Hematopoietic multipotent progenitor cell treated with erythropoietin and hydrocortisone succinate and interleukin-3 and kit ligand, for 17 days (in vitro differentiated cells): ENCODE measurements at regions not wholly inside any gene's neighbourhood (a gene's known extent, or its start where the extent isn't known, plus 50 kb on each side); places are given as distances from the start of the nearest gene placed in this dataset.
A peak's percentile ranks its signal among the peaks of the same experiment; 100 is the strongest.
"Not testable (repeated sequence)": the region's sequence is repeated elsewhere in the genome, so short reads cannot be mapped to it uniquely, and the experiment has no call there.

Source experiments
- DNase-seq: peaks from one replicate; pipeline ENCODE4 v3.0.0-alpha.2; 2015; ENCODE audit warnings: low spot score

DNA sequence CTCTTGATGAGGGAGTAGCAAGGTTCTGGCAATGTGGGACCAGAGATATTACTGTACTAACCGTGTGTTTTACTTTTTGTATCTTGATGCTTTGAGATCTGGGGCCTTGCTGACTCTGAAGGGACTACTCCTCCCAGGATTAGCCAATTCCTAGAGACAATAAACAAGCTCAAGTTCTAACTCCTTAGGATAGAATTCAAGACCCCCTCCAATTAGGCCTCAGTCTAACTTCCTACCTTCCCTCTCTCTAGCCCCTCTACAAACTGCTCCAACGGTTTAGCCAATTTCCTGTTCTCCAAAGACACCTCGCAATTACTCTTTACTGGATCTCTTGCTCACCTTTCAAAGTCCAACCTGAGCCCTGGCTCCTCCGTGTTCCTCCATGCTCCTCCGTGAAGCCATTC, 158.7 kb upstream of the JARID2 start:
- DNase-seq: no peak

DNA sequence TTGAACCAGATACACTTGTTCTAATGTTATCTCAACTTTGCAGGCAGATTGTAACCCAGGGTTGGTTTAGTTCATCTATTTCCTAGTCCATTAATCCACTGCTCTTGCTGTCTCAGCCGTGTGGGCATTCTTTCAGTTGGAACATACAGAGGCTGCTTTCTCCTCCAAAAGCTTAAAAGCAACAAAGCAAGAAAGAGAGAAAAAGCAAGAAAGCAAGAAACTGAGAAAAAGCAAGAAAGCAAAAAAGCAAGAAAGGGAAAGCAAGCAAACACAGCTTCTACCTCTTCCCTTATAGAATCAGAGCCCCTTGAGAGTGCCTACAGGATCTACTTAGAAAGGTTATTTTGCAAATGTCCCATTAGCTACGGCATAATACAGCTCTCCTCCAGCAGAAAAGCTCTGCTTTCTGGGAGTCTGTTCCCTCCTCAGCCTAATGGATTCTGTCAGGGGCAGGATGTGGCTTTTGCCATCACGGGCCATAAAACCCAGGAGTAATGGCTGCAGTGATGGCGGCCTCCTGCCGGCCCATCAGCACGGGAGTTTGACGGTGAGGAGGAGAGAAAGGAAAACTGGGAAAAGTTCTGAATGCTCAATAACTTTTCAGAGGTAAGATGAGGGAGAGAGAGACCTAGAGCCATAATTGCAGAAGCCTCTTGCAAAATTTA, 156.8 kb upstream of the JARID2 start:
- peak; percentile 44 for DNase-seq

DNA sequence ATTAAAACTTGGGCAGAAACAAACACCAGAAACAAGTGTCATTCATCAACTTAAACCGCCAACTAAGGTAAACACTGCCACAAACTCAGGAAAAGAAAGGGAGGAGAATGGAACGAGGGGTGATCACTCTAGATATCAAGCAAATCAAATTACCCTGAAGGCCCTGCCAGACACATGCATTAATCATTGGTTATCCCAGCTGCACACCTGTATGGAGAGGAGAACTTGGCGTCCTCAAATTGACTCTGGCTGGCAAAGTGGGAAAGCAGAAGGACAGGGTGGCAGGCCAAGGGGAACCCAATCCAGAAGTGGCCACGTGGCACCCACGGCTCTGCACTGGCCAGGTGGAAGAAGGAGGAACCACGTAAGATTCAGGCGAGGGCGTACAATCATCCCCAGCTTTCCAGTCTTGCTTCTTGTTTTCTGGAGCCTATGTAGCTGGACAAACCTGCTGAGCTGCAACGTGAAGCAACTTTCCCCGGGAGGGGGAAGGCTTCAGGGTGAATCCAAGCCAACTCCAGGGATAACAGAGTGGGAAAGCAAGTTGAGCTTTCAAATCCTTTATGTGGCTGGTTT, 156.2 kb upstream of the JARID2 start:
- DNase-seq: peak; percentile 29

DNA sequence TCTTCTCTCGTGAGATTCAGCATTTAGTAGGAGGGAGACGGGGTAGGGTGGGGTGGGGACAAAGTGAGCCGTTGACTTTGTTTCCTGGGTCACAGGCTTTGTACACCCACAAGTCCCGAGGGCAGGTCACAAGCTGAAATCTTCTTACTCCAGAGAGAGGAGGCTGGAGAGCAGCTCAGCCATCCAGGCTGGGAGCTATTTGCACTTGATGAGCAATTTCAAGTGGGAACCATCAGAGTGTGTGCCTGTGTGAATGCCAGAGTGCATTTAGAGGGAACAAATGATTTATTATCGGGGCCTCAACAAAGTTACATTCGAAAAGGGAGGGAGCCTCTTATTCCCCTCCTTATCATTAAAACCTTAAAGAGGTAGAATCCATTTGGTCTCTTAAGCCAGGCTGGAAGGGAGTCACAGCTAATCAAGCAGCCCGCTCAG, 155.7 kb upstream of the JARID2 start:
- peak; percentile 31 for DNase-seq

- no peak for DNase-seq
These were observed 155.0 kb upstream of the JARID2 start for GRCh38 chr6:15090745-15091384.

DNA sequence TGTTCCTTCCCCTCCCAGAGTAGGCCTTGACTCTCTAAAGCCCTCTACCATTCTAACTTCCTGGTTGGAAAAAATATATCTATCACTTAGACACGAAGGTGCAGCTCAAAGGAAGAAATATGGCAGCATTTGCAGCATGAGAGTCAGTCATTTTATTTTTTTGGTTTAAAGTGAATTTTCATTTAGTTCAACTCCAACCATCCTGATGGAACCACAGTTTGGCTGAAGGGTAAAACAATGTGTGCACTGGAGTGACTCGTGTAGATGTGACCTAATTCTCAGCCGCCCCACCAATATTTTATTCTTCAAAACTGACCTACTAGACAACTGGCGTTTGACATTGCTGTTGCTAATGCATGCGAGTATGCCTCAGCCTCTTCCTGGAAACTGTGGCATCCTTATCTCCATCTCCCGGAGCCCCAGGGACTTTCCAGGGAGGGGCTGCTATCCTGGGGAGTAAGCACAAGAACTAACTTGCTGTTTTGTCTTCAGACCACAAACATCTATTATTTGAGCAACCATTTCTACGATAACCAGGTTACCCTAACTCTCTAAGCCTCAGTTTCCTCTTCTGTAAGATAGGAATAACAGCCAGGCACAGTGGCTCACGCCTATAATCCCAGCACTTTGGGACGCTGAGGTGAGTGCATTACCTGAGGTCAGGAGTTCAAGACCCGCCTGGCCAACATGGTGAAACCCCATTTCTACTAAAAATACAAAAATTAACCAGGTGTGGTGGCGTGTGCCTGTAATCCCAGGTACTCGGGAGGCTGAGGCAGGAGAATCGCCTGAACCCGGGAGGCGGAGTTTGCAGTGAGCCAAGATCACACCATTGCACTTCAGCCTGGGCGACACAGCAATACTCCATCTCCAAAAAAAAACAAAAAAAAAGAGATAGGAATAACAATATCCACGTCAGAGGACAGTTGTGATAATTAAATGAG, 148.7 kb upstream of the JARID2 start:
- peak; percentile 56 for DNase-seq

- no peak for DNase-seq
These were observed 144.7 kb upstream of the JARID2 start for GRCh38 chr6:15101130-15101529.

GRCh38 chr6:15102241-15102640, 143.6 kb upstream of the JARID2 start:
- no peak for DNase-seq

GRCh38 chr6:15106958-15107643, 138.8 kb upstream of the JARID2 start:
- peak; percentile 56 for DNase-seq

DNA sequence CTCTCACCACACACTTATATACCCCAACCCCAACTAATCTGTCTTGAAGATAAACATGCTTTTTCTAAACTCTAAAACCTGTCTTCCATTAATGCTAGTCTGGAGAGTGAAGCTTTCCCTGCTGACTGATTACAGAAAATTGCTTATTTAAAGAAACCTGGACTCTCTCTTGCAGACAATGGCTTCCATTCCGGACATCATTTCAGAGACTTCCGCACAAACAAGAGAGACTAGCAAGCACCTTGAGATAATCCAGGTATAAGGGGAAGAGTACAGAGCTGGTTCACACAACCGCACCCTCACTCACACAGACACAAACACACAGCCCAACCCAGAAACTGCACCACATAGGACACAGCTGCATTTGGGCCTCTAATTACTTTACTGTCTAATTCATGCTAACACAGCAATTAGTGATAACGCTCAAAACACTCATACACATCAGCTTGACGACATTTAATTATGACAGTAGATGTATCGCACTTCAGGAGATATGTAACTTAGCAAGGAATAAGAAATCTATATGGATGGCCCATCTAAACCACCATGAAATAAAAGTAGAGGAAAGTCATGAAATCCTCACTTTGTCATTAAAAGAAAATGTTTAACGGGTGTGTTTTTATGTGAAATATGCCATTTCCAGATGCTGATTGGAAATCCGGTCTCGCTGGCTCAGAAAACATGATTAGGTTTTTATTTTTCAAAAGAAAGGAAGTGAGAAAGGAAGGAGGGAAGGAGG, 138.1 kb upstream of the JARID2 start:
- no peak for DNase-seq

DNA sequence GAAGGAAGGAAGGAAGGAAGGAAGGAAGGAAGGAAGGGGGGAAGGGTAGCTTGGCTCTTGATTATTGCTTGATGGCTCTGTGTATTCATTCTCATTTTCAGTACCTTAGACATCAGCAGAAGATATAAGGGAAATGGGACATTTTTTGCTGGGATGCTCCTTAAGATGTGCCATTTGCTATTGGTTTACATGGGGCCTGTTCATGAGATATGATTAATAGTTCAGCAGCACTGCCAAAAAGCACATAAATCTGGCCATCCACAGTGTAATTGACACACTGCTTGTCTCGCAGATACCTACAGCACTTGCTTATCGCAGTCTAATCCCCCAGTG, 137.5 kb upstream of the JARID2 start:
- no peak for DNase-seq

DNA sequence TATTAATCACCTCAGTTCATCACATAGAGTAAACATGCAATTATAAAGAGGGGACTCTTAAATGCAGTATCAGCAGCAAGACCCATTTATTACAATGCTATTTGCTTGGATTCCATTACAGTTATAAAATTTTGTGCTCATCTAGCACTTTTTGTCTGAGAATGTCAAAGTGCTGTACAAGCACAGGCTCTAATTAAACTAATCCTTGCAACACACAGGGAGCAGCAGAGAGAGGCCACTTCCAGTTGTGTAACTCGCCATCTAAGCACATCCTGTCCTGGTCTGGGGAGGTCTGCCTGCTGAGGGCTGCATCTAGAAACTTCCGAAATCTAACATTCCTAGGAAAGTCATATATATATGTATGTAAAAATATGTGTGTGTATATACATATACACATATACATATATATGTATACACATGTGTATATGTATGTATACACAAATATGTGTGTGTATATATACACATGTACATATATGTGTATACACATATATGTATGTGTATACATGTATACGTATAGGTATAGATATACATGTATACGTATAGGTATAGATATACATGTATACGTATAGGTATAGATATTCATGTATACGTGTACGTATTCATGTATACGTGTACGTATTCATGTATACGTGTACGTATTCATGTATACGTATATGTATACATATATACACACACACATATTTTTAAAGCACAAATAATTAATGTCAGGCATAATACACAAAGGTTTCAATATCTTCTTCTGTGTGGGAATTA, 136.4 kb upstream of the JARID2 start:
- no peak for DNase-seq

DNA sequence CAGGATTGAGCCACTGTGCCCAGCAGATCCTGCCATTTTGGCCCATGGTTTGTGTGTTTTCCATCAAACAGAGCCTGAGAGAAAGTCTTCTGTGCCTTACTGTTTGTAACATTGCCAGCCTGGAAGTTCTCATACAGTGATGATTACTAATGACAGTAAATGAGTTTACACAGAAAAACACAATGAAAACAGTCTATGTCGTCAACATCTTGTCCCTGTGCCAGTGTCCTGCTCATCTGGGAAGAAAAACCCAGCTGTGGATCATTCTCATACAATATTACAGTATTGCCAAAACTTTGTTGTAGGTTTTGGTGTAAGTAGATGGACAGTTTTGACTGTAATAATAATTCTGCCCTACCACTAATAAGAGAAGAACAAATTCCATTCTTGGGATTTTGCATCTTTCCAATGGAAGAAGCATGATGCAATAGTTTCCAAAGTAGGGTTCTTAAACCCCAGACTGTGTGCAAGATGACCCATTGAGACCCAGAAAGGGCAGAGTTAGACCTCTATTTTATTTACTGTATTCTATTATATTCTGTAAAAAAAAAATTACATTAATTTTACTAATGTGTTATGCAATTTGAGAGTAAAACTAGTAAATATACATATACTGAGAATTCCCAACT, 135.0 kb upstream of the JARID2 start:
- no peak for DNase-seq

- not testable (repeated sequence) for DNase-seq
These were observed 134.3 kb upstream of the JARID2 start for GRCh38 chr6:15111576-15111975.

- no peak for DNase-seq
These were observed 132.3 kb upstream of the JARID2 start for GRCh38 chr6:15113587-15113986.

GRCh38 chr6:15114061-15114460, 131.8 kb upstream of the JARID2 start:
- DNase-seq: no peak

- no peak for DNase-seq
These were observed 129.0 kb upstream of the JARID2 start for GRCh38 chr6:15116889-15117288.

- DNase-seq: no peak
These were observed 124.4 kb upstream of the JARID2 start for GRCh38 chr6:15121443-15121842.

DNA sequence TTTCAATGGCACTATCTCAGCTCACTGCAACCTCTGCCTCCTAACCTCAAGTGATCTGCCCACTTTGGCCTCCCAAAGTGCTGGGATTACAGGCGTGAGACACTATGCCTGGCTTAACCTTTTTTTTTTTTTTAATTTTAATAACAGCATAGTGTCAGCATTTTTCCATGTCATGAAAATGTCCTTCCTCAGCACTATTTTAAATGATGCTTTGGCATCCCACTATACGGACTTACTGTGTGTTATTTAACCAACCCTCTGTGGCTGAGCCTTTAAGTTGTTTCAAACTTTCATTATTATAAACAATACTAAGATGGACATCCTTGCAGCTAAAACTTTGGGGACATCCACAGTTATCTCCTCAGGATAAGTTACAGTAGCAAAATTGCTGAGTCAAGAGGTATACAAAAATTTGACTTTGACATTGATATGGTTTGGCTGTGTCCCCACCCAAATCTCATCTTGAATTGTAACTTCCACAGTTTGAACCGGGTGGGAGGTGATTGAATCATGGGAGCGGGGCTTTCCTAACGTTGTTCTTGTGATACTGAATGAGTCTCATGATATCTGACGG, 123.8 kb upstream of the JARID2 start:
- no peak for DNase-seq

DNA sequence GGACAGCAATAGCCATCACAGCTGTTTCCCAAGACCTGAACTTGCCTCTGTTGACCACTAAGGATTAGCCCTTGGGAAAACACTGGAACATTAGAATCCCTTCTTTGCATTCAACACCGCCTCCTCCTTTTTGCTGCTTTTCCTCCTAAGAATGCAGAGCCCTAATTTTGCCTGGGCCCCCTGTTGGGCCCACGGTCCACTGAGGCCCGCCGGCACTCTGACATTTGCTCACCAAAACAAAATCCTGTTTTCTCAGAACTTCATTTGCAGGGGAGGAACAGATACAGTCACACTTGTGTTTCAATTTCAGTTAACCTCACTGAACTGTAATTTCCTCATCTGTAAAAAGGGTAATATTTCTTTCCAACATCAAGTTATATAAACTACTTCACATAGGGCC, 116.0 kb upstream of the JARID2 start:
- DNase-seq: no peak
